GM23338 (cell line): ENCODE measurements at regions not wholly inside any gene's neighbourhood (a gene's known extent, or its start where the extent isn't known, plus 50 kb on each side); places are given as distances from the start of the nearest gene placed in this dataset.

Experiments used
- ATAC-seq: fragments of 200-7000 bp; cut with Tn5 transposase; 3 replicates; pipeline ENCODE4 v1.9.1; 2020
- DNase-seq: peaks from one replicate; pipeline ENCODE4 v3.0.0-alpha.2; 2015; ENCODE audit warnings: low spot score
- H2AFZ ChIP-seq: fragments of 200-600 bp; sonication (generic); 2 replicates; pipeline ENCODE4 v1.8.0; 2016; ENCODE audit warnings: antibody characterized with exemption, mild to moderate bottlenecking, moderate library complexity
- H3F3A ChIP-seq: fragments of 200-600 bp; sonication (generic); replicated peaks from 2 replicates; pipeline ENCODE4 v1.8.0; 2017; ENCODE audit warnings: antibody characterized with exemption, mixed run types, low read depth
- H3K27ac ChIP-seq: fragments of 200-600 bp; sonication (generic); 2 replicates; pipeline ENCODE4 v1.6.1; 2016; ENCODE audit warnings: low read depth
- H3K27me3 ChIP-seq: fragments of 200-600 bp; sonication (generic); 2 replicates; pipeline ENCODE4 v1.8.0; 2016; ENCODE audit warnings: mild to moderate bottlenecking, mixed run types, moderate library complexity; ENCODE audit not compliant: insufficient read depth
- H3K36me3 ChIP-seq: fragments of 200-600 bp; sonication (generic); 2 replicates; pipeline ENCODE4 v1.8.0; 2016; ENCODE audit warnings: mild to moderate bottlenecking; ENCODE audit not compliant: insufficient read depth
- H3K4me1 ChIP-seq: fragments of 200-600 bp; sonication (generic); 2 replicates; pipeline ENCODE4 v1.8.0; 2016; ENCODE audit warnings: mild to moderate bottlenecking, moderate library complexity; ENCODE audit not compliant: insufficient read depth
- H3K4me2 ChIP-seq: fragments of 200-600 bp; sonication (generic); 2 replicates; pipeline ENCODE4 v1.7.1; 2017; ENCODE audit warnings: mixed run types
- H3K4me3 ChIP-seq: fragments of 200-600 bp; sonication (generic); 2 replicates; pipeline ENCODE4 v1.6.1; 2016; ENCODE audit warnings: mixed run types
- H3K79me2 ChIP-seq: fragments of 200-600 bp; sonication (generic); replicated peaks from 2 replicates; pipeline ENCODE4 v1.8.0; 2017; ENCODE audit warnings: mild to moderate bottlenecking; ENCODE audit not compliant: insufficient read depth
- H3K9me2 ChIP-seq: fragments of 200-600 bp; sonication (generic); 2 replicates; pipeline ENCODE4 v1.8.0; 2017; ENCODE audit not compliant: insufficient read depth
- H4K20me1 ChIP-seq: fragments of 200-600 bp; sonication (generic); replicated peaks from 2 replicates; pipeline ENCODE4 v1.8.0; 2017; ENCODE audit warnings: mild to moderate bottlenecking; ENCODE audit not compliant: insufficient read depth
- H3K27ac Mint-ChIP-seq: 2 replicates; pipeline ENCODE4 v1.8.0; 2020; ENCODE audit warnings: inconsistent platforms, mild to moderate bottlenecking, moderate library complexity, mixed read lengths
- H3K27me3 Mint-ChIP-seq: 3 replicates; pipeline ENCODE4 v1.8.0; 2022; ENCODE audit warnings: low read depth, mild to moderate bottlenecking, moderate library complexity, mixed read lengths, inconsistent platforms; ENCODE audit not compliant: insufficient read depth, poor library complexity
- H3K36me3 Mint-ChIP-seq: 3 replicates; pipeline ENCODE4 v1.8.0; 2021; ENCODE audit warnings: low read depth, mild to moderate bottlenecking, inconsistent platforms, moderate library complexity, mixed read lengths
- H3K4me1 Mint-ChIP-seq: 3 replicates; pipeline ENCODE4 v1.8.0; 2020; ENCODE audit warnings: mild to moderate bottlenecking, inconsistent platforms, mixed read lengths
- H3K4me3 Mint-ChIP-seq: 3 replicates; pipeline ENCODE4 v1.8.0; 2021; ENCODE audit warnings: moderate library complexity, mild to moderate bottlenecking, inconsistent platforms, mixed read lengths
- H3K9me3 Mint-ChIP-seq: 3 replicates; pipeline ENCODE4 v1.8.0; 2020; ENCODE audit warnings: moderate library complexity, mild to moderate bottlenecking, inconsistent platforms, mixed read lengths
- EZH2 ChIP-seq: fragments of 200-600 bp; sonication (generic); IDR thresholded peaks from one replicate; pipeline ENCODE4 v1.8.0; 2017; ENCODE audit warnings: antibody characterized with exemption, mild to moderate bottlenecking, low read depth; ENCODE audit not compliant: unreplicated experiment
- EZH2phosphoT487 ChIP-seq: fragments of 200-600 bp; sonication (generic); IDR thresholded peaks from one replicate; pipeline ENCODE4 v1.8.1; 2018; ENCODE audit warnings: antibody characterized with exemption; ENCODE audit not compliant: unreplicated experiment
- NANOG ChIP-seq: IDR thresholded peaks from 2 replicates; pipeline ENCODE4 v1.6.1; 2016; ENCODE audit warnings: antibody characterized with exemption, borderline replicate concordance
- POLR2AphosphoS5 ChIP-seq: IDR thresholded peaks from 2 replicates; pipeline ENCODE4 v1.6.1; 2016; ENCODE audit warnings: antibody characterized with exemption, low read depth
- ZNF331 ChIP-seq: fragments of 250-450 bp; sonication (Bioruptor Pico); IDR thresholded peaks from 2 replicates; pipeline ENCODE4 v1.5.0; 2020; ENCODE audit warnings: low read depth, mild to moderate bottlenecking, moderate library complexity
- TF ChIP-seq, protein P1 (sequence below): fragments of 250-450 bp; sonication (Bioruptor Pico); IDR thresholded peaks from 2 replicates; pipeline ENCODE4 v1.5.0; 2020; ENCODE audit warnings: mild to moderate bottlenecking, moderate library complexity
- TF ChIP-seq, protein P2 (sequence below), 2 experiments: fragments of 200-600 bp in 1 of 2; sonication (generic) in 1 of 2; conservative IDR thresholded peaks; 2 replicates each; pipeline versions ENCODE4 v1.5.1 to v1.6.1; 2016 to 2017; ENCODE audit warnings: antibody characterized with exemption in 2 of 2, low read depth in 2 of 2, mild to moderate bottlenecking in 2 of 2, moderate library complexity in 1 of 2

GRCh38 chr9:120038342-120038741, 541.6 kb downstream of the CDK5RAP2 start (continued):
- TF ChIP-seq, protein P1, sequence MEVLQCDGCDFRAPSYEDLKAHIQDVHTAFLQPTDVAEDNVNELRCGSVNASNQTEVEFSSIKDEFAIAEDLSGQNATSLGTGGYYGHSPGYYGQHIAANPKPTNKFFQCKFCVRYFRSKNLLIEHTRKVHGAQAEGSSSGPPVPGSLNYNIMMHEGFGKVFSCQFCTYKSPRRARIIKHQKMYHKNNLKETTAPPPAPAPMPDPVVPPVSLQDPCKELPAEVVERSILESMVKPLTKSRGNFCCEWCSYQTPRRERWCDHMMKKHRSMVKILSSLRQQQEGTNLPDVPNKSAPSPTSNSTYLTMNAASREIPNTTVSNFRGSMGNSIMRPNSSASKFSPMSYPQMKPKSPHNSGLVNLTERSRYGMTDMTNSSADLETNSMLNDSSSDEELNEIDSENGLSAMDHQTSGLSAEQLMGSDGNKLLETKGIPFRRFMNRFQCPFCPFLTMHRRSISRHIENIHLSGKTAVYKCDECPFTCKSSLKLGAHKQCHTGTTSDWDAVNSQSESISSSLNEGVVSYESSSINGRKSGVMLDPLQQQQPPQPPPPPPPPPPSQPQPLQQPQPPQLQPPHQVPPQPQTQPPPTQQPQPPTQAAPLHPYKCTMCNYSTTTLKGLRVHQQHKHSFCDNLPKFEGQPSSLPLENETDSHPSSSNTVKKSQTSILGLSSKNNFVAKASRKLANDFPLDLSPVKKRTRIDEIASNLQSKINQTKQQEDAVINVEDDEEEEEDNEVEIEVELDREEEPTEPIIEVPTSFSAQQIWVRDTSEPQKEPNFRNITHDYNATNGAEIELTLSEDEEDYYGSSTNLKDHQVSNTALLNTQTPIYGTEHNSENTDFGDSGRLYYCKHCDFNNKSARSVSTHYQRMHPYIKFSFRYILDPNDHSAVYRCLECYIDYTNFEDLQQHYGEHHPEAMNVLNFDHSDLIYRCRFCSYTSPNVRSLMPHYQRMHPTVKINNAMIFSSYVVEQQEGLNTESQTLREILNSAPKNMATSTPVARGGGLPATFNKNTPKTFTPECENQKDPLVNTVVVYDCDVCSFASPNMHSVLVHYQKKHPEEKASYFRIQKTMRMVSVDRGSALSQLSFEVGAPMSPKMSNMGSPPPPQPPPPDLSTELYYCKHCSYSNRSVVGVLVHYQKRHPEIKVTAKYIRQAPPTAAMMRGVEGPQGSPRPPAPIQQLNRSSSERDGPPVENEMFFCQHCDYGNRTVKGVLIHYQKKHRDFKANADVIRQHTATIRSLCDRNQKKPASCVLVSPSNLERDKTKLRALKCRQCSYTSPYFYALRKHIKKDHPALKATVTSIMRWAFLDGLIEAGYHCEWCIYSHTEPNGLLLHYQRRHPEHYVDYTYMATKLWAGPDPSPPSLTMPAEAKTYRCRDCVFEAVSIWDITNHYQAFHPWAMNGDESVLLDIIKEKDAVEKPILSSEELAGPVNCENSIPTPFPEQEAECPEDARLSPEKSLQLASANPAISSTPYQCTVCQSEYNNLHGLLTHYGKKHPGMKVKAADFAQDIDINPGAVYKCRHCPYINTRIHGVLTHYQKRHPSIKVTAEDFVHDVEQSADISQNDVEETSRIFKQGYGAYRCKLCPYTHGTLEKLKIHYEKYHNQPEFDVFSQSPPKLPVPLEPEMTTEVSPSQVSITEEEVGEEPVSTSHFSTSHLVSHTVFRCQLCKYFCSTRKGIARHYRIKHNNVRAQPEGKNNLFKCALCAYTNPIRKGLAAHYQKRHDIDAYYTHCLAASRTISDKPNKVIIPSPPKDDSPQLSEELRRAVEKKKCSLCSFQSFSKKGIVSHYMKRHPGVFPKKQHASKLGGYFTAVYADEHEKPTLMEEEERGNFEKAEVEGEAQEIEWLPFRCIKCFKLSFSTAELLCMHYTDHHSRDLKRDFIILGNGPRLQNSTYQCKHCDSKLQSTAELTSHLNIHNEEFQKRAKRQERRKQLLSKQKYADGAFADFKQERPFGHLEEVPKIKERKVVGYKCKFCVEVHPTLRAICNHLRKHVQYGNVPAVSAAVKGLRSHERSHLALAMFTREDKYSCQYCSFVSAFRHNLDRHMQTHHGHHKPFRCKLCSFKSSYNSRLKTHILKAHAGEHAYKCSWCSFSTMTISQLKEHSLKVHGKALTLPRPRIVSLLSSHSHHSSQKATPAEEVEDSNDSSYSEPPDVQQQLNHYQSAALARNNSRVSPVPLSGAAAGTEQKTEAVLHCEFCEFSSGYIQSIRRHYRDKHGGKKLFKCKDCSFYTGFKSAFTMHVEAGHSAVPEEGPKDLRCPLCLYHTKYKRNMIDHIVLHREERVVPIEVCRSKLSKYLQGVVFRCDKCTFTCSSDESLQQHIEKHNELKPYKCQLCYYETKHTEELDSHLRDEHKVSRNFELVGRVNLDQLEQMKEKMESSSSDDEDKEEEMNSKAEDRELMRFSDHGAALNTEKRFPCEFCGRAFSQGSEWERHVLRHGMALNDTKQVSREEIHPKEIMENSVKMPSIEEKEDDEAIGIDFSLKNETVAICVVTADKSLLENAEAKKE (CRISPR knock-in tag), result no peak
- TF ChIP-seq NANOG, result no peak
- no peak for TF ChIP-seq EZH2
- no peak for TF ChIP-seq POLR2AphosphoS5
- TF ChIP-seq ZNF331 (CRISPR knock-in tag), result no peak
- TF ChIP-seq EZH2phosphoT487, result no peak
- TF ChIP-seq, protein P2, sequence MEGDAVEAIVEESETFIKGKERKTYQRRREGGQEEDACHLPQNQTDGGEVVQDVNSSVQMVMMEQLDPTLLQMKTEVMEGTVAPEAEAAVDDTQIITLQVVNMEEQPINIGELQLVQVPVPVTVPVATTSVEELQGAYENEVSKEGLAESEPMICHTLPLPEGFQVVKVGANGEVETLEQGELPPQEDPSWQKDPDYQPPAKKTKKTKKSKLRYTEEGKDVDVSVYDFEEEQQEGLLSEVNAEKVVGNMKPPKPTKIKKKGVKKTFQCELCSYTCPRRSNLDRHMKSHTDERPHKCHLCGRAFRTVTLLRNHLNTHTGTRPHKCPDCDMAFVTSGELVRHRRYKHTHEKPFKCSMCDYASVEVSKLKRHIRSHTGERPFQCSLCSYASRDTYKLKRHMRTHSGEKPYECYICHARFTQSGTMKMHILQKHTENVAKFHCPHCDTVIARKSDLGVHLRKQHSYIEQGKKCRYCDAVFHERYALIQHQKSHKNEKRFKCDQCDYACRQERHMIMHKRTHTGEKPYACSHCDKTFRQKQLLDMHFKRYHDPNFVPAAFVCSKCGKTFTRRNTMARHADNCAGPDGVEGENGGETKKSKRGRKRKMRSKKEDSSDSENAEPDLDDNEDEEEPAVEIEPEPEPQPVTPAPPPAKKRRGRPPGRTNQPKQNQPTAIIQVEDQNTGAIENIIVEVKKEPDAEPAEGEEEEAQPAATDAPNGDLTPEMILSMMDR (conservative IDR thresholded peaks at IDR 0.05; ENCODE audit: low read depth in 2 of 2), result no peak

DNA sequence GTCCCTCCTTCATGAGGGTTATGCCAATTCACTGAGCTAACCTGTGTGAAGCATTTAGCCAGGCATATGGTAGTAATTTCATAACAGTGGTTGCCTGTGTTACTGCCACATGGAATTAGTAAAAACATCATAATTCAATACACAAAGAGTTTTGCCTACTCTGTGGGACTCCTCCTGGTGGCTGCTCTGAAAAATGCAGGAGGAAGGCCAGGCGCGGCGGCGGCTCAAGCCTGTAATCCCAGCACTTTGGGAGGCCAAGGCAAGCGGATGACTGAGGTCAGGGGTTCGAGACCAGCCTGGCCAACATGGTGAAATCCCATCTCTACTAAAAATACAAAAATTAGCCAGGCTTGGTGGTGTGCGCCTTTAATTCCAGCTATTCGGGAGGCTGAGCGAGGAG, 547.3 kb downstream of the CDK5RAP2 start:
- Histone ChIP-seq H3K27me3 (no peaks in the 10 kb centered on the region), H4K20me1 (no peaks in the 10 kb centered on the region), H2AFZ (peak overlapping the region; percentile 14; the same call in 1 of the 2 replicates), H3K36me3 (no peaks in the 10 kb centered on the region), H3K9me2 (0 out of 2 replicates have a peak, but pooled peaks cover 5% of the 10 kb centered on the region), H3K4me2 (no peak overlapping the region), H3K27ac (no peak overlapping the region), H3F3A (no peaks in the 10 kb centered on the region), H3K4me3 (no peak overlapping the region), H3K79me2 (no peaks in the 10 kb centered on the region), H3K4me1 (peaks cover 2% of the 10 kb centered on the region; the same call in 1 of the 2 replicates)
- Mint-ChIP-seq H3K27me3 (peaks cover 9% of the 10 kb centered on the region), H3K4me3 (no peak overlapping the region), H3K36me3 (no peaks in the 10 kb centered on the region), H3K4me1 (peaks cover 9% of the 10 kb centered on the region; the same call in 2 of the 3 replicates), H3K27ac (no peak overlapping the region), H3K9me3 (no peaks in the 10 kb centered on the region; the same call in 1 of the 3 replicates)
- peak; percentile 56 for DNase-seq
- no peak for TF ChIP-seq NANOG
- TF ChIP-seq, protein P2 (conservative IDR thresholded peaks at IDR 0.05; ENCODE audit: low read depth in 2 of 2), result peak; percentile 69 to 78
- ATAC-seq, result peak; percentile 43; the same call in 2 of the 3 replicates
